Left ventricle myocardium inferior (tissue), 1 donor: ENCODE measurements at regions not wholly inside any gene's neighbourhood (a gene's known extent, or its start where the extent isn't known, plus 50 kb on each side); places are given as distances from the start of the nearest gene placed in this dataset.
"Not testable (repeated sequence)": the region's sequence is repeated elsewhere in the genome, so short reads cannot be mapped to it uniquely, and the experiment has no call there.

Source experiments
- DNase-seq: peaks from one replicate; pipeline ENCODE4 v3.0.0-alpha.2; 2020
- H3K27ac ChIP-seq: fragments of 200-600 bp; replicated peaks from 2 replicates; pipeline ENCODE4 v1.8.0; 2021
- H3K27me3 ChIP-seq: fragments of 200-600 bp; 2 replicates; pipeline ENCODE4 v1.8.0; 2021; ENCODE audit warnings: low read depth
- H3K36me3 ChIP-seq: fragments of 200-600 bp; 2 replicates; pipeline ENCODE4 v1.8.0; 2021
- H3K4me1 ChIP-seq: fragments of 200-600 bp; 2 replicates; pipeline ENCODE4 v1.8.0; 2021
- H3K4me3 ChIP-seq: fragments of 200-600 bp; 2 replicates; pipeline ENCODE4 v1.8.0; 2021; ENCODE audit warnings: mild to moderate bottlenecking, moderate library complexity
- H3K9me3 ChIP-seq: fragments of 200-600 bp; replicated peaks from 2 replicates; pipeline ENCODE4 v1.8.0; 2021
- CTCF ChIP-seq: fragments of 200-600 bp; IDR thresholded peaks from 2 replicates; pipeline ENCODE4 v1.8.0; 2021; ENCODE audit warnings: antibody characterized with exemption, mild to moderate bottlenecking, borderline replicate concordance
- intact Hi-C: fragments of 100-400 bp; cut with micrococcal nuclease; formaldehyde crosslinking; loops from one replicate; pipeline ENCODE4 v1.11.0; 2022
- donor health status: DM: no; HTN: yes; CAD: no; lungs with severe emphysema.

- no peak for TF ChIP-seq CTCF
- intact Hi-C loops = no loop called here
- H3K27ac ChIP-seq = no peak overlapping the region
- peaks cover 23% of the 10 kb centered on the region for H3K4me1 ChIP-seq
- H3K27me3 ChIP-seq = no peaks in the 10 kb centered on the region
- DNase-seq = no peak
- H3K36me3 ChIP-seq = no peaks in the 10 kb centered on the region
- no peaks in the 10 kb centered on the region for H3K9me3 ChIP-seq
- no peak overlapping the region for H3K4me3 ChIP-seq
These were observed 153.7 kb downstream of the EFNB1 start for GRCh38 chrX:68982476-68982875.

GRCh38 chrX:68980906-68981616 lies 152.2 kb downstream of the EFNB1 start:
- intact Hi-C loops = no loop called here
- H3K27me3 ChIP-seq = no peaks in the 10 kb centered on the region
- peaks cover 23% of the 10 kb centered on the region for H3K4me1 ChIP-seq
- no peak for DNase-seq
- no peaks in the 10 kb centered on the region for H3K36me3 ChIP-seq
- no peak for TF ChIP-seq CTCF
- no peak overlapping the region for H3K27ac ChIP-seq
- no peak overlapping the region for H3K4me3 ChIP-seq
- H3K9me3 ChIP-seq = no peaks in the 10 kb centered on the region

- H3K36me3 ChIP-seq = no peaks in the 10 kb centered on the region
- H3K27me3 ChIP-seq = no peaks in the 10 kb centered on the region
- no peak for TF ChIP-seq CTCF
- no peaks in the 10 kb centered on the region for H3K9me3 ChIP-seq
- no peak overlapping the region for H3K4me3 ChIP-seq
- H3K4me1 ChIP-seq = peaks cover 23% of the 10 kb centered on the region
- intact Hi-C loops = no loop called here
- H3K27ac ChIP-seq = no peak overlapping the region
- no peak for DNase-seq
These were observed 149.8 kb downstream of the EFNB1 start for GRCh38 chrX:68978655-68979054.

GRCh38 chrX:68978255-68978654 lies 149.4 kb downstream of the EFNB1 start:
- Histone ChIP-seq H3K27me3 (no peaks in the 10 kb centered on the region), H3K36me3 (no peaks in the 10 kb centered on the region), H3K9me3 (no peaks in the 10 kb centered on the region), H3K4me3 (no peak overlapping the region), H3K4me1 (peaks cover 22% of the 10 kb centered on the region), H3K27ac (no peak overlapping the region)
- intact Hi-C loops = no loop called here
- no peak for DNase-seq
- no peak for TF ChIP-seq CTCF

GRCh38 chrX:68953331-68953730 lies 124.5 kb downstream of the EFNB1 start:
- TF ChIP-seq CTCF = no peak
- DNase-seq = no peak
- H3K27ac ChIP-seq = no peak overlapping the region

GRCh38 chrX:68951942-68952619 lies 123.3 kb downstream of the EFNB1 start:
- intact Hi-C loops, H3K27ac ChIP-seq, H3K36me3 ChIP-seq, H3K4me3 ChIP-seq, H3K4me1 ChIP-seq, DNase-seq, H3K27me3 ChIP-seq: not testable (repeated sequence)
- H3K9me3 ChIP-seq = peaks cover 11% of the 10 kb centered on the region

More at GRCh38 chrX:68953331-68953730, 124.5 kb downstream of the EFNB1 start:
- Histone ChIP-seq H3K27me3 (no peaks in the 10 kb centered on the region), H3K4me1 (no peaks in the 10 kb centered on the region), H3K36me3 (no peaks in the 10 kb centered on the region), H3K9me3 (peaks cover 11% of the 10 kb centered on the region), H3K4me3 (no peak overlapping the region)
- intact Hi-C loops = no loop called here
